ENCODE measurements at regions not wholly inside any gene's neighbourhood (a gene's known extent, or its start where the extent isn't known, plus 50 kb on each side); places are given as distances from the start of the nearest gene placed in this dataset.

- no peak for DNase-seq (ENCODE audit: low spot score)
- 90% methylated on average over 1 of the region's 1 CpG for WGBS
- no peaks in the 10 kb centered on the region for H3K27me3 ChIP-seq (ENCODE audit: control insufficient read depth in 4 of 4, insufficient read depth in 4 of 4, low read length in 3 of 4)
- H3K27ac ChIP-seq (ENCODE audit: low read depth in 1 of 2, low read length in 2 of 2) = no peak overlapping the region
- no peaks in the 10 kb centered on the region for H3K4me1 ChIP-seq (ENCODE audit: control insufficient read depth in 4 of 4, insufficient read depth in 4 of 4, low read length in 3 of 4)
- no peak overlapping the region for H3K4me3 ChIP-seq (ENCODE audit: low read depth in 1 of 3, low read length in 3 of 3)
- H3K9ac ChIP-seq (ENCODE audit: low read depth in 1 of 2, low read length in 2 of 2) = no peak overlapping the region
- no peaks in the 10 kb centered on the region for H3K36me3 ChIP-seq (ENCODE audit: control insufficient read depth in 4 of 4, insufficient read depth in 3 of 4, low read depth in 1 of 4, low read length in 3 of 4)
- TF ChIP-seq ATF3 (IDR thresholded peaks at IDR 0.05) (no peak), RXRA (IDR thresholded peaks at IDR 0.05) (no peak), REST (IDR thresholded peaks at IDR 0.05) (no peak), ZBTB33 (IDR thresholded peaks at IDR 0.05) (no peak), HNF4A (conservative IDR thresholded peaks at IDR 0.05) (no peak), FOXA2 (IDR thresholded peaks at IDR 0.05) (no peak)
- no peaks in the 10 kb centered on the region for H3K9me3 ChIP-seq (ENCODE audit: control insufficient read depth in 4 of 4, low read length in 3 of 4)
Observed at GRCh38 chr5:125609011-125609410, 814.2 kb upstream of the GRAMD2B start.

GRCh38 chr5:125610892-125611291 lies 812.3 kb upstream of the GRAMD2B start:
- H3K4me1 ChIP-seq (ENCODE audit: control insufficient read depth in 4 of 4, insufficient read depth in 4 of 4, low read length in 3 of 4) = no peaks in the 10 kb centered on the region
- 74% methylated on average over 2 of the region's 2 CpGs for WGBS
- no peaks in the 10 kb centered on the region for H3K27me3 ChIP-seq (ENCODE audit: control insufficient read depth in 4 of 4, insufficient read depth in 4 of 4, low read length in 3 of 4)
- TF ChIP-seq NR2F2 (IDR thresholded peaks at IDR 0.05) = no peak
- TF ChIP-seq RXRA (IDR thresholded peaks at IDR 0.05) = no peak
- no peak for TF ChIP-seq YY1 (IDR thresholded peaks at IDR 0.05)
- no peak for TF ChIP-seq RAD21 (IDR thresholded peaks at IDR 0.05)
- no peak overlapping the region for H3K4me3 ChIP-seq (ENCODE audit: low read depth in 1 of 3, low read length in 3 of 3)
- H3K9ac ChIP-seq (ENCODE audit: low read depth in 1 of 2, low read length in 2 of 2) = no peak overlapping the region
- DNase-seq (ENCODE audit: low spot score) = no peak
- H3K27ac ChIP-seq (ENCODE audit: low read depth in 1 of 2, low read length in 2 of 2) = no peak overlapping the region
- no peaks in the 10 kb centered on the region for H3K9me3 ChIP-seq (ENCODE audit: control insufficient read depth in 4 of 4, low read length in 3 of 4)
- H3K36me3 ChIP-seq (ENCODE audit: control insufficient read depth in 4 of 4, insufficient read depth in 3 of 4, low read depth in 1 of 4, low read length in 3 of 4) = no peaks in the 10 kb centered on the region

GRCh38 chr5:125611541-125611940 lies 811.7 kb upstream of the GRAMD2B start:
- DNase-seq (ENCODE audit: low spot score) = no peak
- H3K9ac ChIP-seq (ENCODE audit: low read depth in 1 of 2, low read length in 2 of 2) = no peak overlapping the region
- H3K4me3 ChIP-seq (ENCODE audit: low read depth in 1 of 3, low read length in 3 of 3) = no peak overlapping the region
- H3K36me3 ChIP-seq (ENCODE audit: control insufficient read depth in 4 of 4, insufficient read depth in 3 of 4, low read depth in 1 of 4, low read length in 3 of 4) = no peaks in the 10 kb centered on the region
- no peak overlapping the region for H3K27ac ChIP-seq (ENCODE audit: low read depth in 1 of 2, low read length in 2 of 2)
- H3K9me3 ChIP-seq (ENCODE audit: control insufficient read depth in 4 of 4, low read length in 3 of 4) = no peaks in the 10 kb centered on the region
- no peaks in the 10 kb centered on the region for H3K4me1 ChIP-seq (ENCODE audit: control insufficient read depth in 4 of 4, insufficient read depth in 4 of 4, low read length in 3 of 4)
- TF ChIP-seq HNF4A (conservative IDR thresholded peaks at IDR 0.05) (no peak), JUND (IDR thresholded peaks at IDR 0.05) (no peak), NR2F2 (IDR thresholded peaks at IDR 0.05) (no peak), CTCF (IDR thresholded peaks at IDR 0.05; ENCODE audit: low read depth, low read length, missing input control) (no peak), TAF1 (conservative IDR thresholded peaks at IDR 0.05) (no peak), HNF4G (IDR thresholded peaks at IDR 0.05) (no peak), MAX (IDR thresholded peaks at IDR 0.05) (no peak), RAD21 (IDR thresholded peaks at IDR 0.05) (no peak), GABPA (IDR thresholded peaks at IDR 0.05 in 1 of 2, conservative IDR thresholded peaks at IDR 0.05 in 1 of 2) (no peak), ATF3 (IDR thresholded peaks at IDR 0.05) (no peak), REST (IDR thresholded peaks at IDR 0.05) (no peak), RXRA (IDR thresholded peaks at IDR 0.05) (no peak), FOXA2 (IDR thresholded peaks at IDR 0.05) (no peak)
- H3K27me3 ChIP-seq (ENCODE audit: control insufficient read depth in 4 of 4, insufficient read depth in 4 of 4, low read length in 3 of 4) = no peaks in the 10 kb centered on the region

All from liver (tissue), 8 donors.